ENCODE measurements at regions not wholly inside any gene's neighbourhood (a gene's known extent, or its start where the extent isn't known, plus 50 kb on each side); places are given as distances from the start of the nearest gene placed in this dataset.

DNA sequence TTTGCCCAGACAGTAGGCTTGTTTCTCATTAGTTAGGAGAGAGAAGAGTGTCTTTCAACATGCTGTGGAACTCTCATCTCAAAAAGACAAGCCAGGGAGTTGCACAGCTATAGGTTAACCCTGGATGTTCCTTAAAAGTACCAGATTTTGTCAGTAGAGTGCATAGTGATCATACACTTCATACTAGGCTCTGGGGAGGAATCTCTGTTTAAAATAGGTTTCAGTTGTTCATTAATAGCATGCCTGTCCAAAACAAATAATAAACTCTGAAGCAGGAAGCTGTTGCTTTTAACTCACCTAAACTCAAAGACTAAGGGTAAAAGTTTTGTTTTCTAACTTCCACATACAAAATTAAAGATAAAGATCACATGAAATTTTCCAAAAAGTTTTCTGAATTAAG lies 1948.4 kb downstream of the C4orf33 start:
- TF ChIP-seq, protein P1, sequence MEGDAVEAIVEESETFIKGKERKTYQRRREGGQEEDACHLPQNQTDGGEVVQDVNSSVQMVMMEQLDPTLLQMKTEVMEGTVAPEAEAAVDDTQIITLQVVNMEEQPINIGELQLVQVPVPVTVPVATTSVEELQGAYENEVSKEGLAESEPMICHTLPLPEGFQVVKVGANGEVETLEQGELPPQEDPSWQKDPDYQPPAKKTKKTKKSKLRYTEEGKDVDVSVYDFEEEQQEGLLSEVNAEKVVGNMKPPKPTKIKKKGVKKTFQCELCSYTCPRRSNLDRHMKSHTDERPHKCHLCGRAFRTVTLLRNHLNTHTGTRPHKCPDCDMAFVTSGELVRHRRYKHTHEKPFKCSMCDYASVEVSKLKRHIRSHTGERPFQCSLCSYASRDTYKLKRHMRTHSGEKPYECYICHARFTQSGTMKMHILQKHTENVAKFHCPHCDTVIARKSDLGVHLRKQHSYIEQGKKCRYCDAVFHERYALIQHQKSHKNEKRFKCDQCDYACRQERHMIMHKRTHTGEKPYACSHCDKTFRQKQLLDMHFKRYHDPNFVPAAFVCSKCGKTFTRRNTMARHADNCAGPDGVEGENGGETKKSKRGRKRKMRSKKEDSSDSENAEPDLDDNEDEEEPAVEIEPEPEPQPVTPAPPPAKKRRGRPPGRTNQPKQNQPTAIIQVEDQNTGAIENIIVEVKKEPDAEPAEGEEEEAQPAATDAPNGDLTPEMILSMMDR (IDR thresholded peaks at IDR 0.05; ENCODE audit: borderline replicate concordance, extremely low read depth, low read length, poor library complexity, severe bottlenecking) = no peak
- no peak for TF ChIP-seq EZH2 (IDR thresholded peaks at IDR 0.05; ENCODE audit: borderline replicate concordance, low read depth, low read length, severe bottlenecking)

Data from DND-41 (cell line).